IPS DF 19.7 (cell line): ENCODE measurements at regions not wholly inside any gene's neighbourhood (a gene's known extent, or its start where the extent isn't known, plus 50 kb on each side); places are given as distances from the start of the nearest gene placed in this dataset.

ENCODE experiments used
- DNase-seq: peaks from one replicate; pipeline ENCODE4 v3.0.0-alpha.2; 2013; ENCODE audit warnings: low read depth, low spot score

DNA sequence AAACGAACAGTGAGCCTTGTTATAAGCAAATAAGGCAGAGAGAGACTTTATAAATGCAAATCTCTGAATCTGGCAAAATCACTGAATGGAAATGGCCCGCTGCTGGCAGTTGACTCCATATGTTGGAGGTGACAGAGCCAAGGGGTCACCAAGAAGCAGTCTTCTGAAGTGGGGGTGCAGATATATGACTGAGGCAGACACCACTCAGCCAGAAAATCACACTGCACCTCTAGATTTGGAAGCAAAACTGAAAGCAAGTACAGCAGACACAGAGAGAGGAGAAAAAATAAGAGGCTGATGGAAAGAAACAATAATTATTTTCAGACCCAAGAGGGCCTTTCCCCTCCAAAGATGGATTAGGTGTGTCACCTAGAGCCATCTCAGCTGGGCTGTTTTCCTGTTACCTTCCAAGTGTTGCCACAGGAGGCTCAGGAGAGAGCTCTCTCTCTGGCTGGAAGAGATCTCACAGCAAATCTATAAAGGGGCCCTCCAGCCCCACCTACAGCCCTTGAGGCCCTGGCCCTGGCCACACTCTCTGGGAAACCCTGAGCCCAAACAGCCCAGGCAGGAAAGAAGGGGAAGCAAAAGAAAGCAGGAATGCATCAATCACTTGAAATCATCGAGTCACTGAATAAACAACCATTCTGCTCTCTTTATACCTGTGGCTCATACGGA, 585.1 kb upstream of the PSMD7 start:
- DNase-seq, result no peak

GRCh38 chr16:73710526-73710925, 586.1 kb upstream of the PSMD7 start:
- DNase-seq, result no peak

DNA sequence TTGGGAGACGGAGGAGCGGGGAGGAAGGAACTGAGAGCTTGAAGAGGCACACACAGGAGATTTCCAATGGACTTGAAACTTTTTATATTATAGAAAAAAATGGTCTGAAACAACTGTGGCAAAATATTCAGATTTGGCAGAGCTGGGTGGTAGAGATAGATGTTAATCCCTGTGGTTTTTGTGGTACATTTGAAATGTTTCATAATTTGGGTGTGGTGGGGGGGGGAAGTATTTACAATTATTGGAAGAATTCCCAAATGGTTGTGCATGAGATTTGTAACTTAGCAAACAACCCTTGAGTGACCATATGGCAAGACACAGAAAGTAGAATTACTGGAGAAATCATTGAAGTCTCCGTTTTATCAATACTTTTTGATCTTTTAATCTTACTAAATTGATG, 588.8 kb upstream of the PSMD7 start:
- no peak for DNase-seq

DNA sequence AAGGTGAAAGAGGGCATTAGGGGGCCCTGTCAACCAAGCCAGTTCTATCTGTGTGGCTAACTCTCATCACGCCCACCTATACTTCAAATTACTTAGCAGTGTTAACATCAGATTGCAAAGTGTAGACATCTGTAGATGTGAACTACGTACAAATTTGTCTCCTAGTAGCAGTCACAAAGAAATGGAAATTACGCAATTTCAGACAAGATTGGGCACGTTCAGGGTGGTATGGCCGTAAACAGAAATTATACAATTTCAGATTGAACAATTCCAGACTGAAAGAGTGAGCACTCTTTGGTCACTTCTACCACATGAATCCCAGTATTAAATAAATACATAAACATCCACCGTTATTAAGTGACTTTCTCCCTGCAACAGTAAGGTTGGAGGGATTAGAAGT, 592.7 kb upstream of the PSMD7 start:
- DNase-seq, result no peak

DNA sequence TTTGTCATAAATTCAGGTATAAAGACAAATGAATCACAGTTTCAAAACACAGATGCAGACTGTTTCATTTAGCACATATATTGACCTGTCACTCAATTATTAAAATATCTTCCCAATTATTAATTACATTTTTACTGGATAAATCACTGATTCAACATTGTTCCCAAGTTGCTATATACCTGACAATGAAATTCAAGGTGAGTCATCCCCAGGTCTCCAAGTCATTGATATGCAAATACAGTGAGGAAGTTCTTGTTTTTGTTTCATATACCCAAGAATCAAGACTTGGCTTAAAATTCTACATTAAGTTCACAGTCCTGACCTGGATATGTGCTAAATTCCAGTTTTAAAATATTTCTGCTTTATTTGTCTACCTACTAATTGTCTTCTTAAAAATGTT, 599.3 kb upstream of the PSMD7 start:
- peak; percentile 28 for DNase-seq

DNA sequence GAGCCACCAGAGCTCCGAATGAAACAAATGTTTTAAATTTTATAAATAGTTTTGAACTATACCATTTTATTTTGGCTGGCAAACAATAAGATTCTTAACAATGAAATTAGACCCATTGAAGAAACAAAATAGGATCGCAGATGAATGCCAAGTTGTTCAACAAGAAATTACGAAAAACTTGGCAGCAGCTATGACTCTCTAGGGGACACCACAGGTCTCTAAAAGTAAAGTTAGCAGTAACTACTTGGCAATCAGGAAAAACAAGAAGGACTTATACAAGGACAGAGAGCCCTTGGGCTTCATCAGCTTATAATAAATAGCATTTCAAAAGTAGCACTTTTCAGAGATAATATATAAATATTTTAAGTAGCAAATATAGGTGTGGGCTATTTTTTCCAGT, 603.8 kb upstream of the PSMD7 start:
- no peak for DNase-seq

GRCh38 chr16:73683804-73684203, 612.8 kb upstream of the PSMD7 start:
- DNase-seq, result no peak

GRCh38 chr16:73672135-73672534, 624.2 kb upstream of the ZFHX3 start:
- DNase-seq, result no peak

DNA sequence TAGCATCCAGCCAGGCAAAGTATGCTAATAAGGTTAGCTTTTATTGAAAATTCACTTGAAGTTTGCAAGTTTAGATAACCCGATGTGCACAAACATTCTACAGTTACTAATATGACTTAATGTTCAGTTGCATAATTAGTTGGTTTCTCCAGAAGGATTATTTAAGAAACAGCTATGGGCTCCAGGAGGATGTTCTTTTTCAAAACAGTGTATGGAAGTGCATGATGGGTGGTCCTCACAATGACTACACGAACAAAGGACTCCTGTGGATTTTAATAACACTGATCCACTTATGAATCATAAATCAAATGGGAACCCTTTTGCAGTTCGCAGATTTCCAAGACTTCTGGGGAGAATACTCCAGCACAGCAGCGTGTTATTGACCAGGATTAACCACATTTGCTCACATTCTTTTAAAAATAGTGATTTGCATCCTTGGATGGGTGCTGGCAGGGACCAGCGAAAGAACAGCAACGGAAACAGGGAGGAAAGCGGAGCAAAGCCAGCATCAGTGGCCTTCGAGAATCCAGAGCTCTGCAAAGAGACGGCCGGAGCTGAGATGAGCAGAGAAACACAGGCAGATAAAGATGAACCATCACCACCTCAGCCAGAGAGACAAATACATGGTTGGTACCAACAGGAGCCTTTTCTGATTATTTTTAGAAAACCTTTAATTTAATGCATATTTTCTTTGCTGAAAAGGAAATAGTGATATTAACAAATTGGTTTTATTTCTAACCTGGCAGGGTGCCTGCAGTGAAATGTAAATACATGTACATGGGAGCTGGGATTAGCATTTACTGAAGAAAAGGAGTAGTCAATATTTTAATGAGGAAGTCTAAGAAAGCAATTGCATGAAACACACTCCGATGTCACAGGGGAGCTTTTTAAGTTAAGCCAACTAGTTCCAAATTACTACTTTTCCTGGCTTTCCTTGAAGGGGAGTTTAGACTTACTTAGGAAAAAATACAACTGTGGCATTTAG, 623.2 kb upstream of the ZFHX3 start:
- no peak for DNase-seq

- no peak for DNase-seq
Measured at GRCh38 chr16:73669535-73670274, 621.8 kb upstream of the ZFHX3 start.

- no peak for DNase-seq
Measured at GRCh38 chr16:73663720-73664119, 615.8 kb upstream of the ZFHX3 start.

- no peak for DNase-seq
Measured at GRCh38 chr16:73636196-73636595, 588.3 kb upstream of the ZFHX3 start.

DNA sequence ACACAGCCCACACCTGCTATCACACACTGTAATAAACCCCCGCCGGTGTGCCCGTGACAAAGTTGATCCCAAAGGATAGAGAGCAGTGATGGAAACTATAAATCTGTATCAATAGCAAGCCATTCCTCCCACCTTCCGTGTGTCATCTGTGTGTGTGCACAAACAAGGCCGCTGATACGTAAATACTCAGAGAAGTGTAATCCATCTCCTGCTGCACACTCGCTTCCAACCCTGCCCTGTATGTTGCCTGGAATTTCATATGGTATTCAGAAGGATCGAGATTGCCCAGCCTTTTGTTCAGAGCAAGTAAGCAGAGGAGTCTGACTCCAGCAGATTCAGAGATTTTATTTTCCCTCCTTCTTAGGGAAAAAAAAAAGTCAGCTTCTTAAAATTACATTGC, 581.1 kb upstream of the ZFHX3 start:
- DNase-seq, result no peak

DNA sequence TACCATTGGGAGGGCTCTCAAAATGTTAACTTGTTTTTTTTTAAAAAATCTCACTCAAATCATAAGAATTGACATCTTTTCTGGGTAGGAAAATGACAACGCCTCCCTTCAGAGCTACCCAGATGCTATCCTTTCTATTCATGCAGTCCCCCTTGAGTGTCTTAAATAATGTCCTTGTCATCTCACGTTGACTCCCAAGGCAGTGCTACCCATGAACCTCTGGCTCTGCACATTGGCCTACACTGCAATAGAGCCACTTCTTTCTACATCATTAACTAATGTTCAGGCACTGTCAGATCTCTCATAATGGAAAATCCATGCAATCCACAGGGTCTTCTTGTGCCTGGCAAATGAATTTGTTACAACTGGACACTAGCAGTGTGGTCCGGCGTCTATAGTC, 569.8 kb upstream of the ZFHX3 start:
- no peak for DNase-seq

- no peak for DNase-seq
Measured at GRCh38 chr16:73616770-73617169, 568.8 kb upstream of the ZFHX3 start.

- DNase-seq, result peak; percentile 65
Measured at GRCh38 chr16:73616166-73616753, 568.3 kb upstream of the ZFHX3 start.

DNA sequence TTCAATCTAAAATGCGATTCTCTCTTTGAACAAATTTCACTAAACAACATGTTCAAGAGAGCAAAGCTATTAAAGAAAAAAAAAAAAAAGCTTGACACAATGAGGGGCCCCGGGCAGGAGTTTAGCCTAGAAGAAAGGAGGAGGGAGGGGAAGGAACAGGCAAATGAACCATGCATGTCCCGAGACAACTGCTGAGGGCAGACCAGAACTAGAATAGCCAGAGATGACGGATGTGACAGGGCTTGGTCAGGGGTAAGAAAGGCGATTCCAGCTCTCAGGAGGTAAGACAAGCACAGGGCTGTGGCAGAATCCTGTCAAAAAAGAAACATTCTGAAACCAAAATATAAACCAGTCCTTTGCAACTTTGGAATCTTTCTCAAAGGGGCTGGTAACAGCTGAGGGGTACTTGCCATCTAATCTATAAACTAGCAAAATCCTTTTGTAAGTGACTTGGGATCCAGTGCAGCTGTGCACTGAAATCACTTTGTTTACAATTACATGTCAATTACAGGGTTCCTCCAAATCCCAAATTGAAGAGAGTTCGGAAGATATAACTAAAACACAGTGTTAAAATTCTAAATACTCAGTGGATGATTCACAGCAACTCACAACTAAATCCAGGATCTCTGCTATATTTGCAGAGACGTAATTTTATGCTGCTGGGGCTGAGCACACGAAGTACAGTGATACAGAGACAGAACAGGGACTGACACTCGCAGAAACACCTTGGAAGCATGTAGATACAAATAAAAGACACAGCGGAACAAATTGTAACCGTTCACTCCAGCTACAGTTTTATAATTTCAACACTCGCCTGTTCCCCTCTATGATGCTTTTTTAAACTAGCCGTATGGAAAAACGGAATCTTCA, 567.4 kb upstream of the ZFHX3 start:
- no peak for DNase-seq

GRCh38 chr16:73614131-73614530, 566.2 kb upstream of the ZFHX3 start:
- DNase-seq, result no peak

DNA sequence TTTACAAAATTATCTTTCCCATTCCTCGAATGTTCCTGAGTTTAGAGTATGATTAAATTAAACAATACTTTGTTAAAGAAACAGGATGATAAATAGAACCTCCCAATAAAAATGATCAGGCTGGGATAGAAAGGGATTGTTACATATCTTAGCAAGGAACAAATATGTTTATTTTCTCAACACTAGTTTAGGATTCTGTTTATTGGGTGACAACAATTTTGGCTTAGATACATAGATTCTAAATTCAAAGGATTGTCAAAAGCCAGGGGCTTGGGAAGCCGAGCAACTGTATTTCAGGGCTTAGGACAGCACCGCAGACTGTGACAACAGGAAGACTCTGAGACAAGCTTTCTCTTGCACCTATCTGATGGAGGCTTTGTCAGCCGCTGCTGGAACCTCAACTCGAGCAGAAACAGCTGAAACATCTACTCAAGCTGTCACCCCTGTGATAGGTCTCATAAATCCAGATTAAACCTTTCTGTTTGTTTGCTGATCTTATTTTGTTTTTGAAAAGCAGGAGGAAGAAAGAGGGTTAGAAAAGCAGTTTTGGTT, 562.8 kb upstream of the ZFHX3 start:
- DNase-seq, result no peak

GRCh38 chr16:73610160-73610559, 562.2 kb upstream of the ZFHX3 start:
- no peak for DNase-seq

GRCh38 chr16:73608911-73609310, 561.0 kb upstream of the ZFHX3 start:
- no peak for DNase-seq
